ENCODE measurements at regions not wholly inside any gene's neighbourhood (a gene's known extent, or its start where the extent isn't known, plus 50 kb on each side); places are given as distances from the start of the nearest gene placed in this dataset.

DNA sequence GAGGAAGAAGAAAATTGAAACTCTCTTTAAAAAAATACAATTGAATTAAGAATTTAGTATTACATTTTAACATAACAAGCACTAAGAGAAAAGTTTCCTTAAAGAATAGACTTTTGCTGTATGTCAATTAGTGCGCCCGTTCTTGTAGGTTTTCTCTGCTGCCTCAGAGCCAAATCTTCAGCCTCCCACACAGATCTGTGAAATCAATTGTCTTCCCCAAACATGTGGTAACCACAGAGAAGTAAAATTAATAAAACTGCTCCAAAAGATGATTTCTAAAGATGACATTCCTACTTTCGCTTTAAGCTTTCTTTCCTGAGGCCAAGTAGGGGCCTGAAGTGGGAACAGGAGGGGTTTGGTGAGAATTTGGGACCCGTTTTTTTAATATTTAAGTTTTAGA is 113.2 kb upstream of the ADO start:
- TF ChIP-seq, protein P1, sequence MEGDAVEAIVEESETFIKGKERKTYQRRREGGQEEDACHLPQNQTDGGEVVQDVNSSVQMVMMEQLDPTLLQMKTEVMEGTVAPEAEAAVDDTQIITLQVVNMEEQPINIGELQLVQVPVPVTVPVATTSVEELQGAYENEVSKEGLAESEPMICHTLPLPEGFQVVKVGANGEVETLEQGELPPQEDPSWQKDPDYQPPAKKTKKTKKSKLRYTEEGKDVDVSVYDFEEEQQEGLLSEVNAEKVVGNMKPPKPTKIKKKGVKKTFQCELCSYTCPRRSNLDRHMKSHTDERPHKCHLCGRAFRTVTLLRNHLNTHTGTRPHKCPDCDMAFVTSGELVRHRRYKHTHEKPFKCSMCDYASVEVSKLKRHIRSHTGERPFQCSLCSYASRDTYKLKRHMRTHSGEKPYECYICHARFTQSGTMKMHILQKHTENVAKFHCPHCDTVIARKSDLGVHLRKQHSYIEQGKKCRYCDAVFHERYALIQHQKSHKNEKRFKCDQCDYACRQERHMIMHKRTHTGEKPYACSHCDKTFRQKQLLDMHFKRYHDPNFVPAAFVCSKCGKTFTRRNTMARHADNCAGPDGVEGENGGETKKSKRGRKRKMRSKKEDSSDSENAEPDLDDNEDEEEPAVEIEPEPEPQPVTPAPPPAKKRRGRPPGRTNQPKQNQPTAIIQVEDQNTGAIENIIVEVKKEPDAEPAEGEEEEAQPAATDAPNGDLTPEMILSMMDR (IDR thresholded peaks at IDR 0.05), result no peak
- TF ChIP-seq EP300 (IDR thresholded peaks at IDR 0.05) (no peak), POLR2A (IDR thresholded peaks at IDR 0.05) (no peak)

Data from tibial nerve (tissue), 4 donors.